ENCODE measurements at regions not wholly inside any gene's neighbourhood (a gene's known extent, or its start where the extent isn't known, plus 50 kb on each side); places are given as distances from the start of the nearest gene placed in this dataset.

DNA sequence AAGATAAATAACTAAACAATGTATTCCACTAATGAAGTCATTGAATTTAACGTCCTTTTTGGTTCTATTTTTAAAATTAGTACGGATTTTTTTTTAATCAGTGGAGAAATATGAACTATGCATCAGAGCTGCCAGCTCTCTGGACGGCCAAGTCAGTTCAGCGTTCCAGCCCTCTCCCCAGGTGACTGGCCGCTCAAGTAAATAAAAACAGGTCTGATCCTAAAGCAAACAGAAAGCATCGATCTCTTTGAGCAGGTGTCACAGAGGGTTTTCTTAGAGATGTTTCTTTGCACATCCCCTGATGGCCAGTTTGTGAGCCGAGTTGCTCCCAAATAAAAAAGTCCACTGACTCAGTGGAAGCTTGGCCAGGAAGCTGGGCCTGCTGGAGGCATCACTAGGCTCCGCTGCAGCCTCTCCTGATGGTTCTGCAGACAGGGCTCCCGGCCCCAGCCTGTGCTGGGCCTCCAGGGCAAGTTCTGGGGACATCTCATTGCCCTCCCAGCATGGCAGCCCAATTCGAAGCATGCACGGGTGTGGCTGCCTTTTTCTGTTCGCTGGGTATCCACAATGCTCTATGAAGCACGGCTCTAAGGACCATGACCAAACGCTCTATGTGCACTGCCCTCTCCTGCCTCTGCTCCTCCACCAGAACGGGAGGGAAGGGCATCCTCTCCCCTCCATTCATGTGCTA lies 74.7 kb upstream of the PPP2R2D start:
- Histone ChIP-seq H3K27ac (no peak overlapping the region), H3K4me3 (no peak overlapping the region), H3K4me1 (ENCODE audit: insufficient read depth) (no peaks in the 10 kb centered on the region), H3K9me3 (ENCODE audit: low read depth) (no peaks in the 10 kb centered on the region), H3K27me3 (peaks cover 3% of the 10 kb centered on the region), H4K20me1 (ENCODE audit: insufficient read depth, poor library complexity, severe bottlenecking) (no peaks in the 10 kb centered on the region), H3K4me2 (no peak overlapping the region), H2AFZ (no peak overlapping the region), H3K9me2 (replicated peaks; ENCODE audit: insufficient read depth) (no peaks in the 10 kb centered on the region), H3K79me2 (no peaks in the 10 kb centered on the region), H3K36me3 (replicated peaks; ENCODE audit: insufficient read depth, low read depth) (no peaks in the 10 kb centered on the region)
- TF ChIP-seq EZH2phosphoT487 (IDR thresholded peaks at IDR 0.05; ENCODE audit: low read depth, severe bottlenecking, unreplicated experiment) (no peak), EZH2 (IDR thresholded peaks at IDR 0.05; ENCODE audit: borderline replicate concordance) (no peak)
- TF ChIP-seq, protein P1, sequence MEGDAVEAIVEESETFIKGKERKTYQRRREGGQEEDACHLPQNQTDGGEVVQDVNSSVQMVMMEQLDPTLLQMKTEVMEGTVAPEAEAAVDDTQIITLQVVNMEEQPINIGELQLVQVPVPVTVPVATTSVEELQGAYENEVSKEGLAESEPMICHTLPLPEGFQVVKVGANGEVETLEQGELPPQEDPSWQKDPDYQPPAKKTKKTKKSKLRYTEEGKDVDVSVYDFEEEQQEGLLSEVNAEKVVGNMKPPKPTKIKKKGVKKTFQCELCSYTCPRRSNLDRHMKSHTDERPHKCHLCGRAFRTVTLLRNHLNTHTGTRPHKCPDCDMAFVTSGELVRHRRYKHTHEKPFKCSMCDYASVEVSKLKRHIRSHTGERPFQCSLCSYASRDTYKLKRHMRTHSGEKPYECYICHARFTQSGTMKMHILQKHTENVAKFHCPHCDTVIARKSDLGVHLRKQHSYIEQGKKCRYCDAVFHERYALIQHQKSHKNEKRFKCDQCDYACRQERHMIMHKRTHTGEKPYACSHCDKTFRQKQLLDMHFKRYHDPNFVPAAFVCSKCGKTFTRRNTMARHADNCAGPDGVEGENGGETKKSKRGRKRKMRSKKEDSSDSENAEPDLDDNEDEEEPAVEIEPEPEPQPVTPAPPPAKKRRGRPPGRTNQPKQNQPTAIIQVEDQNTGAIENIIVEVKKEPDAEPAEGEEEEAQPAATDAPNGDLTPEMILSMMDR (IDR thresholded peaks at IDR 0.05; ENCODE audit: poor library complexity), result no peak
- WGBS (ENCODE audit: low lambda C conversion rate, missing lambda C conversion rate), result 71% methylated on average over 15 of the region's 15 CpGs
- no peak for DNase-seq (ENCODE audit: low spot score)

DNA sequence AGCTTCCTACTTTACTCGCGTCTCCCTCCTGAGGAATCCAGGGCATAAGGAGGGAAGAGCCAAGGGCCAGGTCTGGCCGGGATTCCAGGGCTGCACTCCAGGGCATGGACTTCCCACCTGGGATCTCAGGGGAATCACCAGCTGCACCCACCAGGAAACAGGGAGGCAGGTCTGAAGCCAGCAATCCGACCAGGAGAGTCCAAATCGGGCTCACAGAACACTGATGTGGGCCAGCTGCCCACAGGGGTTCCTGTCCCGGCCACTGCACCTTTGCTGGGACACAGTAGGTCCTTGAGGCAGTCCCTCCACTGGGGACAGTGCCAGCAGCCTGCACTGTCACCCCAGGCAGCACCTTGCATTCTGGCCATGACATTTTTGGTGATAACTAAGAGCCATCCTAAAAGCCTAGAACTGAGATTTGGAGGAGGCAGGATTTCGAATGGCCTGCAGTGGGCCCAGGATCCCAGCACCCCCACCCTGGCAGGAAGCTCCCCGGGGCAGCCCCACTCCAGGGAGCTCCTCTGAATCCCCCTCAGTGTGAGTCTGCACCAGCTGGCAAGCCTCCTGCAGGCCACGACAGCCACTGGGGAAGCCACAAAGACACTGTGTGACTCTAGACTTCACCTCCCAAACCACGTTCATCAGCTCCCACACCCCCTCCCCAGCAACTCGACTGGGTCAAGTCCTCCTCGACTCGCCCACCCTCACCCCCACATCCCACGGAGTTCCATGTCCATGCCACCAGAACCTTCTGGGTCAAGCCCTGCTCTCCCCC lies 71.5 kb upstream of the PPP2R2D start:
- no peak overlapping the region for H3K4me3 ChIP-seq
- no peaks in the 10 kb centered on the region for H3K36me3 ChIP-seq (replicated peaks; ENCODE audit: insufficient read depth, low read depth)
- H2AFZ ChIP-seq, result no peak overlapping the region
- peaks cover 3% of the 10 kb centered on the region for H3K27me3 ChIP-seq
- H4K20me1 ChIP-seq (ENCODE audit: insufficient read depth, poor library complexity, severe bottlenecking), result no peaks in the 10 kb centered on the region
- TF ChIP-seq EZH2phosphoT487 (IDR thresholded peaks at IDR 0.05; ENCODE audit: low read depth, severe bottlenecking, unreplicated experiment) (no peak), EZH2 (IDR thresholded peaks at IDR 0.05; ENCODE audit: borderline replicate concordance) (no peak)
- TF ChIP-seq, protein P1 (IDR thresholded peaks at IDR 0.05; ENCODE audit: poor library complexity), result no peak
- no peaks in the 10 kb centered on the region for H3K79me2 ChIP-seq
- no peak overlapping the region for H3K27ac ChIP-seq
- H3K4me1 ChIP-seq (ENCODE audit: insufficient read depth), result no peaks in the 10 kb centered on the region
- DNase-seq (ENCODE audit: low spot score), result no peak
- no peaks in the 10 kb centered on the region for H3K9me2 ChIP-seq (replicated peaks; ENCODE audit: insufficient read depth)
- WGBS (ENCODE audit: low lambda C conversion rate, missing lambda C conversion rate), result 89% methylated on average over 14 of the region's 14 CpGs
- no peak overlapping the region for H3K4me2 ChIP-seq
- no peaks in the 10 kb centered on the region for H3K9me3 ChIP-seq (ENCODE audit: low read depth)

DNA sequence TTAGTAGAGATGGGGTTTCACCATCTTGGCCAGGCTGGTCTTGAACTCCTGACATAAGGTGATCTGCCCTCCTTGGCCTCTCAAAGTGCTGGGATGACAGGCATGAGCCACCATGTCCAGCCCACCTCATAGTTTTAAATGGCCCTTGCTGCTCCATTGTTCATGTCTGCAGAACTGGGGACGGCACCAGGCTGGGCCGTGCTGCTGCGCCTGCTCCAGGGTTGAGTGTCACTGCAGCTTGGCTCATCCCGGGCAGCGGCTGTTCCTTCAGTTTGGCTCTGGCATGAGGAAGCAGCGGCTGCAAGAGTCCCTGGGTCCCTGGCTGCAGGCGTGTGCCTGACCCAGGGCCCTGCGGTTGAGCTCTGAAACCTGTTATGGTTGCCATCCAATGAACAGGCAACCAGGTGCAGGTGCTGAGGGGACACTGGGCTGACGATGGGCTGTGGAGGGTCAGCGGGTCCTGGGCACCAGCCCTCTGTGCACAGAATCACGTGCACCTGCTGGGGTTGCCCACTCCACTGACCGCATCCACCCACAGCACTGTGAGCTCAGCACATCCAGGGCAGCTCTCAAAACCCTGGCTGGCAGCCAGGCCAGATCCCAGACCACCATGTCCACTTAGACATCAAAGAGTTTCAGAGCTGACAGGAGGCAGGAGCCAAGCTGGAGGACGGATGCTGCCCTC lies 70.2 kb upstream of the PPP2R2D start:
- Histone ChIP-seq H3K27me3 (peaks cover 3% of the 10 kb centered on the region), H3K4me1 (ENCODE audit: insufficient read depth) (no peaks in the 10 kb centered on the region), H3K4me2 (no peak overlapping the region), H2AFZ (no peak overlapping the region), H3K9me2 (replicated peaks; ENCODE audit: insufficient read depth) (no peaks in the 10 kb centered on the region), H3K4me3 (no peak overlapping the region), H4K20me1 (ENCODE audit: insufficient read depth, poor library complexity, severe bottlenecking) (no peaks in the 10 kb centered on the region), H3K9me3 (ENCODE audit: low read depth) (no peaks in the 10 kb centered on the region), H3K27ac (no peak overlapping the region), H3K36me3 (replicated peaks; ENCODE audit: insufficient read depth, low read depth) (no peaks in the 10 kb centered on the region), H3K79me2 (no peaks in the 10 kb centered on the region)
- DNase-seq (ENCODE audit: low spot score), result no peak
- WGBS (ENCODE audit: low lambda C conversion rate, missing lambda C conversion rate), result 90% methylated on average over 13 of the region's 13 CpGs
- TF ChIP-seq, protein P1 (IDR thresholded peaks at IDR 0.05; ENCODE audit: poor library complexity), result no peak
- TF ChIP-seq EZH2phosphoT487 (IDR thresholded peaks at IDR 0.05; ENCODE audit: low read depth, severe bottlenecking, unreplicated experiment) (no peak), EZH2 (IDR thresholded peaks at IDR 0.05; ENCODE audit: borderline replicate concordance) (no peak)
